Activated CD4-positive, alpha-beta memory T cell treated with anti-CD3 and anti-CD28 coated beads for 36 hours (primary cell): ENCODE measurements at regions not wholly inside any gene's neighbourhood (a gene's known extent, or its start where the extent isn't known, plus 50 kb on each side); places are given as distances from the start of the nearest gene placed in this dataset.
"Not testable (repeated sequence)": the region's sequence is repeated elsewhere in the genome, so short reads cannot be mapped to it uniquely, and the experiment has no call there.

ENCODE experiments used
- CTCF ChIA-PET: fragments of 350-600 bp; sonication (Branson Sonifier 250); formaldehyde crosslinking; loops from one replicate; lab custom pipeline; 2021; ENCODE audit warnings: antibody characterized with exemption, inconsistent platforms; lab: Charles Lee
- POLR2A ChIA-PET: fragments of 350-600 bp; sonication (Branson Sonifier 250); formaldehyde crosslinking; loops from one replicate; lab custom pipeline; 2021; ENCODE audit warnings: antibody characterized with exemption; lab: Charles Lee
- DNase-seq: peaks from one replicate; pipeline ENCODE4 v3.0.0-alpha.2; 2020
- H3K27ac Mint-ChIP-seq: one replicate; pipeline ENCODE4 v1.8.0; 2021; ENCODE audit warnings: mixed read lengths
- H3K27me3 Mint-ChIP-seq: one replicate; pipeline ENCODE4 v1.8.0; 2021; ENCODE audit warnings: mixed read lengths
- H3K36me3 Mint-ChIP-seq: one replicate; pipeline ENCODE4 v1.8.0; 2021; ENCODE audit warnings: mixed read lengths
- H3K4me1 Mint-ChIP-seq: one replicate; pipeline ENCODE4 v1.8.0; 2021; ENCODE audit warnings: low read depth, mixed read lengths
- H3K4me3 Mint-ChIP-seq: one replicate; pipeline ENCODE4 v1.8.0; 2021; ENCODE audit warnings: mild to moderate bottlenecking, mixed read lengths
- H3K9me3 Mint-ChIP-seq: one replicate; pipeline ENCODE4 v1.8.0; 2021; ENCODE audit warnings: mixed read lengths
- intact Hi-C: fragments of 100-400 bp; cut with micrococcal nuclease; formaldehyde crosslinking; loops from one replicate; pipeline ENCODE4 v1.15.1; 2023

DNA sequence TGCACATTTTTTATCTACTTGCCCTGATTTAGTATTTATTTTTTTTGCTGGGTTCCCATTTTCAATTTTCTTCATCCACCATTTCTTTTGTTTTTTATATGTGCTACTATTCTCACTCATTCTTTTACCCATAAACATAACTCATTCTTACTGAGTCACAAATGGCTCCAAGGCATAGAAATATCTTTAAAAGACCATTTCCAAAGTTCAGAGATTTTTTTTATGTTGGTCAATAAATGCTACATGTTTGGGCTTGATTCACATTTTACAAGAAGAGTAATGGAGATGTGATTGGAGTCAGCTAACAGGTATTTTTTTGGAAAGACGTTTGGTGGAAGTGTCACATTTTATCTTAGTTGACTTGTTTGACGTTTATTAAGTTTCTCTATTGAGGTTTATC is 1303.2 kb upstream of the LRRTM3 start:
- Mint-ChIP-seq H3K9me3 (peaks cover 6% of the 10 kb centered on the region), H3K36me3 (no peaks in the 10 kb centered on the region), H3K27me3 (no peaks in the 10 kb centered on the region), H3K27ac (no peak overlapping the region), H3K4me1 (no peaks in the 10 kb centered on the region), H3K4me3 (no peak overlapping the region)
- POLR2A ChIA-PET: no interaction called here
- DNase-seq: no peak
- intact Hi-C loops: no loop called here
- CTCF ChIA-PET: no interaction called here

DNA sequence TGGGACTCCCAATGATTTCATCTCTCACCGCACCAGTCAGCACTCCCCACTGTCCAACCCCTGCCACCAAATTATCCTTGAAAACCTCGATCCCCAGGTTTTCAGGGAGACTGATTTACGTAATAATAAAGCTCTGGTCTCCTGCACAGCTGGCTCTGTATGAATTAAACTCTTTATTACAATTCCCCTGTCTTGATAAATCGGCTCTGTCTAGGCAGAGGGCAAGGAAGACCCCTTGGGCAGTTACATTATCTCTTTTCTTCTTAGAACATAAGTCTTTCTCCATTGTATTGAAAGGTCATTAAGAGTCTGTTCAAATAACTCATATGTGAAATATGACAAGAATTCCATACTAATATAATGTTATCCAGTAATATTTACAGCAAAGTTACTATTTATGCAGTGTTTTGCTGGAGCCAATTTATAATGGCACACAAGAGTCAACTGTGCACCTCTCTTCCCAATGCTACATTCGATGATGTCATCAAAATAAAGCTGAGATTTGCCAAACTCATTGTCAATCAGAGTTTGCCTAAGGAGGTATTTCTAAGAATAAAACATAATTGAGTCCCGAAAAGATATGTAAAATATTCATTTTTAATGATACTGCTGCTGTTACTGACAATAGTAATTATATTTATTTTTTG is 1297.2 kb upstream of the LRRTM3 start:
- POLR2A ChIA-PET: no interaction called here
- H3K27me3 Mint-ChIP-seq: no peaks in the 10 kb centered on the region
- no peak overlapping the region for H3K27ac Mint-ChIP-seq
- H3K4me1 Mint-ChIP-seq: no peaks in the 10 kb centered on the region
- CTCF ChIA-PET: no interaction called here
- peaks cover 6% of the 10 kb centered on the region for H3K9me3 Mint-ChIP-seq
- intact Hi-C loops: no loop called here
- no peak for DNase-seq
- H3K36me3 Mint-ChIP-seq: no peaks in the 10 kb centered on the region
- no peak overlapping the region for H3K4me3 Mint-ChIP-seq

- Mint-ChIP-seq H3K4me3 (no peak overlapping the region), H3K27ac (no peak overlapping the region), H3K4me1 (no peaks in the 10 kb centered on the region), H3K27me3 (no peaks in the 10 kb centered on the region), H3K9me3 (peaks cover 23% of the 10 kb centered on the region), H3K36me3 (no peaks in the 10 kb centered on the region)
- DNase-seq: no peak
- ChIA-PET POLR2A (no interaction called here), CTCF (no interaction called here)
- intact Hi-C loops: no loop called here
Observed at GRCh38 chr10:65660006-65660405, 1265.8 kb upstream of the LRRTM3 start.

GRCh38 chr10:65670087-65670486 is 1255.7 kb upstream of the LRRTM3 start:
- Mint-ChIP-seq H3K9me3 (peaks cover 3% of the 10 kb centered on the region), H3K27ac (no peak overlapping the region), H3K4me3 (no peak overlapping the region), H3K27me3 (no peaks in the 10 kb centered on the region), H3K4me1 (no peaks in the 10 kb centered on the region), H3K36me3 (no peaks in the 10 kb centered on the region)
- intact Hi-C loops: no loop called here
- POLR2A ChIA-PET: no interaction called here
- no peak for DNase-seq
- CTCF ChIA-PET: no interaction called here

GRCh38 chr10:65670596-65670995 is 1255.2 kb upstream of the LRRTM3 start:
- intact Hi-C loops, POLR2A ChIA-PET, CTCF ChIA-PET, H3K4me1 Mint-ChIP-seq, H3K9me3 Mint-ChIP-seq, DNase-seq, H3K27ac Mint-ChIP-seq, H3K27me3 Mint-ChIP-seq, H3K36me3 Mint-ChIP-seq, H3K4me3 Mint-ChIP-seq: not testable (repeated sequence)

GRCh38 chr10:65675236-65675635 is 1250.6 kb upstream of the LRRTM3 start:
- Mint-ChIP-seq H3K4me1 (no peaks in the 10 kb centered on the region), H3K9me3 (peaks cover 3% of the 10 kb centered on the region), H3K4me3 (no peak overlapping the region), H3K27me3 (no peaks in the 10 kb centered on the region), H3K36me3 (no peaks in the 10 kb centered on the region), H3K27ac (no peak overlapping the region)
- POLR2A ChIA-PET: no interaction called here
- intact Hi-C loops: no loop called here
- CTCF ChIA-PET: no interaction called here
- DNase-seq: no peak

- Mint-ChIP-seq H3K27ac (no peak overlapping the region), H3K4me3 (no peak overlapping the region), H3K4me1 (no peaks in the 10 kb centered on the region), H3K9me3 (peaks cover 8% of the 10 kb centered on the region), H3K27me3 (no peaks in the 10 kb centered on the region), H3K36me3 (no peaks in the 10 kb centered on the region)
- CTCF ChIA-PET: no interaction called here
- intact Hi-C loops: no loop called here
- DNase-seq: no peak
- POLR2A ChIA-PET: no interaction called here
Observed at GRCh38 chr10:65684896-65685295, 1240.9 kb upstream of the LRRTM3 start.

DNA sequence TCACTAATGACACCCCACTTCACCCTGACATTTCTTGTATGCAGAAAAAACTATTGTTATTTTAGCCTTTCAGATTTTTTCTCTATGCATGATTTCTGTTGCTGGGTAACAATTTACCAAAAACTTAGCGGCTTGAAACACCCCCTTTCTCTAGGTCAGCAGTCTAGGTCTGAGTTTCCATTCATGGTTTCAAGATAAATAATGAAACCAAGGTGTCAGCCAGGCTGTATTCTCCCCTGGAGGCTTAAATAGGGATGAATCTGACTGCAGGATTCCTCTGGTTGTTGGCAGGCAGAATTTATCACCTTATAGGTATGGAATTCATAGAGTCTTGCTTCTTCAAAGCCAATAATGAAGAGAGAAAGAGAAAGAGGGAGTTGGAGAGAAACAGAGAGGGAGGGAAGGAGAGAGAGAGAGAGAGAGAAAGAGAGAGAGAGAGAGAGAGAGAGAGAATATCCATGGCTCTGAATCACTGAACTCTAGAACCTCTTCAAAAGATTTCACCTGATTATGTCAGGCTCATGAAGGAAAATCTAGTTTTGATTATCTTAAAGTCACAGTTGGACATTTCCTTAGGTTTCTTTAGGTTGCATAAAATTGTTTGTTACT is 1224.6 kb upstream of the LRRTM3 start:
- no peak overlapping the region for H3K27ac Mint-ChIP-seq
- DNase-seq: no peak
- ChIA-PET POLR2A (no interaction called here), CTCF (no interaction called here)
- no peaks in the 10 kb centered on the region for H3K27me3 Mint-ChIP-seq
- H3K4me1 Mint-ChIP-seq: no peaks in the 10 kb centered on the region
- no peaks in the 10 kb centered on the region for H3K36me3 Mint-ChIP-seq
- no peak overlapping the region for H3K4me3 Mint-ChIP-seq
- intact Hi-C loops: no loop called here
- H3K9me3 Mint-ChIP-seq: peaks cover 10% of the 10 kb centered on the region

DNA sequence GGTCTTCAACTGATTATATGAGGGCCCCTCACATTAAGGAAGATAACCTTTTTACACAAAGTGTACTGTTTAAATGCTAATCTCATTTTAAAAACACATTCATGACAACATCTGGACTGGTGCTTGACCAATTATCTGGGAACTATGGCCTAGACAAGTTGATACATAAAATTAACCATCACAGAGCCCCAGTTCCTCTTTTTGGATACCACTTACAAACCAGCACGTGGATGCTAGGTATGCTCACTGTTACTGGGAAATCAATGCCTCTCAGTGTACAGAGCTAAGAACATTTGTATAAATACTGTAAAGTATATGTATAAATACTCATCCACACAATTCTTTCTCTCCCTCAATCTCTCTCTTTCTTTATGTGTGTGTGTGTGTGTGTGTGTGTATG is 1217.8 kb upstream of the LRRTM3 start:
- H3K9me3 Mint-ChIP-seq: peaks cover 5% of the 10 kb centered on the region
- H3K27me3 Mint-ChIP-seq: no peaks in the 10 kb centered on the region
- ChIA-PET POLR2A (no interaction called here), CTCF (no interaction called here)
- intact Hi-C loops: no loop called here
- H3K4me1 Mint-ChIP-seq: no peaks in the 10 kb centered on the region
- no peak overlapping the region for H3K4me3 Mint-ChIP-seq
- no peaks in the 10 kb centered on the region for H3K36me3 Mint-ChIP-seq
- no peak for DNase-seq
- no peak overlapping the region for H3K27ac Mint-ChIP-seq

DNA sequence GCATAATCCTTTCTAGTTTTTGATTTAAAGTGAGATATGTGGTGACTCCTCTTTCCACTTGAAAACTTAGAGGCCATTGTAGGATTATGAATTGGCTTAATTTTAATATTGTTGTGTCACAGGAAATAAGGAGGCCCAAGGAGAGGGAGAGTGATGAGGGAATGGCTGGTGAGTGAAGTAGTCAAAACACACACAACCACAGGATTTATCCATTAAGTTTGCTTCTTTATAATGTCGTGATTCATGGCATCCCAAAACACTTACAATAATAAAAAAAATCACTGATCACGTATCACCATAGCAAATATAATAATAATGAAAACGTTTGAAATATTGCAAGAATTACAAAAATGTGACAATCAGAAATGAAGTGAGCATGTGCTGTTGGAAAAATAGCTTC is 1215.5 kb upstream of the LRRTM3 start:
- Mint-ChIP-seq H3K27me3 (no peaks in the 10 kb centered on the region), H3K9me3 (peaks cover 8% of the 10 kb centered on the region), H3K27ac (no peak overlapping the region), H3K4me3 (no peak overlapping the region), H3K36me3 (no peaks in the 10 kb centered on the region), H3K4me1 (no peaks in the 10 kb centered on the region)
- DNase-seq: no peak
- CTCF ChIA-PET: no interaction called here
- POLR2A ChIA-PET: no interaction called here
- intact Hi-C loops: no loop called here

DNA sequence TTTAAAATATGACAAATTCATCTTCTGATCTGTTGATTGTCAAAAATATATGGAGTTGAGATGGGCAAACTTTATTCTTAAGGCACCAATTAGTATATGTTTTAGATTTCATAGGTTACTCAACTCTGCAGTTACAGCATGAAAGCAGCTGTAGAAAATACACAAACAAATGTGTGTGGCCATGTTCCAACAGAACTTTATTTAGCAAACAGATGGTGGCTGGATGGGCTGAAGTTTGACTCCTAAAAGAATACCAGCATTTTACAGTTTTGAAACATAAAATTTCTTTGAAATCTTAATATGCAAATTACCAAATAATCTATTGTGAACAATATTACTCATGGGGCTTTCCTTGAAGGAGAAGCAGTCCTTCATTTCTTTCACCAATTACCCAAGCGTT is 1206.0 kb upstream of the LRRTM3 start:
- ChIA-PET CTCF (no interaction called here), POLR2A (no interaction called here)
- Mint-ChIP-seq H3K9me3 (peaks cover 5% of the 10 kb centered on the region), H3K4me1 (no peaks in the 10 kb centered on the region), H3K4me3 (no peak overlapping the region), H3K27me3 (no peaks in the 10 kb centered on the region), H3K36me3 (no peaks in the 10 kb centered on the region), H3K27ac (no peak overlapping the region)
- intact Hi-C loops: no loop called here
- no peak for DNase-seq

GRCh38 chr10:65720901-65721300 is 1204.9 kb upstream of the LRRTM3 start:
- ChIA-PET CTCF (no interaction called here), POLR2A (no interaction called here)
- H3K4me1 Mint-ChIP-seq: no peaks in the 10 kb centered on the region
- H3K27ac Mint-ChIP-seq: no peak overlapping the region
- no peaks in the 10 kb centered on the region for H3K36me3 Mint-ChIP-seq
- no peaks in the 10 kb centered on the region for H3K27me3 Mint-ChIP-seq
- no peak overlapping the region for H3K4me3 Mint-ChIP-seq
- intact Hi-C loops: no loop called here
- H3K9me3 Mint-ChIP-seq: peaks cover 4% of the 10 kb centered on the region
- no peak for DNase-seq

- H3K27ac Mint-ChIP-seq: no peak overlapping the region
- H3K36me3 Mint-ChIP-seq: no peaks in the 10 kb centered on the region
- no peak overlapping the region for H3K4me3 Mint-ChIP-seq
- H3K27me3 Mint-ChIP-seq: no peaks in the 10 kb centered on the region
- no peak for DNase-seq
- ChIA-PET CTCF (no interaction called here), POLR2A (no interaction called here)
- peaks cover 7% of the 10 kb centered on the region for H3K9me3 Mint-ChIP-seq
- intact Hi-C loops: no loop called here
- H3K4me1 Mint-ChIP-seq: no peaks in the 10 kb centered on the region
Observed at GRCh38 chr10:65723525-65723924, 1202.3 kb upstream of the LRRTM3 start.
